HG03139 (cell line): ENCODE measurements at regions not wholly inside any gene's neighbourhood (a gene's known extent, or its start where the extent isn't known, plus 50 kb on each side); places are given as distances from the start of the nearest gene placed in this dataset.
A peak's percentile ranks its signal among the peaks of the same experiment; 100 is the strongest.

Experiments
- ATAC-seq: cut with Tn5 transposase; IDR thresholded peaks from one replicate; pipeline ENCODE4 v1.9.1; 2021; ENCODE audit not compliant: unreplicated experiment

- no peak for ATAC-seq
Observed at GRCh38 chr6:14451594-14452374, 334.2 kb downstream of the CD83 start.

DNA sequence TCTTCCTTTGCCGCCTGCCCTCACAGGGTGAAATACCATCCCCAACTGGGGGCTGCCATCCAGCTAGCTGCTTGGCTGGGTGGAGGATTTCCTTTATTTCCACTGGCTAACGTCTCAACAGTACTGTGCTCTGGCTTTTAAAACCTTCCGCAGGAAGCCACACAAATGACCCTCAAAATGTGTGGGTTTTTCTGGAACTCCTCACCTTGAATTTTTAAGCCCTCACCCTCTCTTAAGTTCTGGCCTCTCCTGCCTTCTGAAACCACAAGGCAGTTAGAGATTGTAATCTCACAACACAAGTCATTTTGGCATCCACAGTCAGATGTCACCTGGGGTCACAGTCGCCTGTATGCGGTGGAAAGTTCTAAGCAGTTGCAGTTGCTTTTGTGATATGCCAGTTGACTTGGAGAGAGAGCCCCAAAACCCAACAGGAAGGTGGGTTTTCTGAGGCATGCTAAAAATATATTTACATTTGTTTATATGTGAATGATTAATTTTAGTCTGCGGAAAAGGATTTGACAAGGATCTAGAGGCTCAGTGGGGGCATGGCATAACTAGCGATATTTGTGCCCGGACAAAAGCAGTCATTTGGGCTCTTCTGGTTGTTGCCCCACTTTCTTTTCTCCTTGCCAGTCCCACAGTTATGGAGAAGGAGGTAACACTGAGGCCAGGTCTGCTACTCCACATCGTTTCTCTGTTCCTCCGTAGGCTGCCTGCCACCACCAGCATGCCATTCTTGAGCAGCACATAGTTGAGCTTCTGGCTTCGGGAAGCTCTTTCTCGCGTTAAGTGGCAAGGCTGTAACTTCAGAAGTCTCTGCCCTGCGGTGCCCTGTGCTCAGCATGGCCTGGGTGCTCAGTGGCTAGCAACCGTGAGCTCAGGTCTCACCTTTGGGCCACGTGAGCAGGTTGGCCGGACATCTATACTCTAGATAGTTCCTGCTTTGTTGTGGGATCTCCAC, 335.3 kb downstream of the CD83 start:
- peak; percentile 77 for ATAC-seq

GRCh38 chr6:14453712-14454472, 336.3 kb downstream of the CD83 start:
- ATAC-seq, result no peak

- no peak for ATAC-seq
Observed at GRCh38 chr6:14454473-14454775, 336.9 kb downstream of the CD83 start.

DNA sequence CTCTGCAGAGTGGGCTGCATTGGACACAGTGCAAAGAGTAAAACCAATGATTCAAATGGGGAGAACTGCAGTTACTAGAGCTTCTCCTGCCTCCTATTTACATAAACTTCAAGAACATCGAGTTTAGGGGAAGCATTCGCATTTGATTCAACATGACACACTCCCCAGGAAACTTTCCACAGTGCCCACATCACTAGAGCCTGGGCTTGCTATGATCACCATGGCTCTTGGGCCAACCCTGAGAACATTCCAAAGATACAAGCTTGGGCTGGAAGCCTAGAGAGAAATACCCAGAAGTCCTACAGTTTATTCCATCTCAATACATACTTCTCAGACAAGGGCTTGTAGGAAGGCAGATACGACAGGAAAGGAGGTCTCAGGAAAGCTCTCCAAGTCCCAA, 337.9 kb downstream of the CD83 start:
- no peak for ATAC-seq

GRCh38 chr6:14455876-14456648, 338.5 kb downstream of the CD83 start:
- ATAC-seq, result no peak

DNA sequence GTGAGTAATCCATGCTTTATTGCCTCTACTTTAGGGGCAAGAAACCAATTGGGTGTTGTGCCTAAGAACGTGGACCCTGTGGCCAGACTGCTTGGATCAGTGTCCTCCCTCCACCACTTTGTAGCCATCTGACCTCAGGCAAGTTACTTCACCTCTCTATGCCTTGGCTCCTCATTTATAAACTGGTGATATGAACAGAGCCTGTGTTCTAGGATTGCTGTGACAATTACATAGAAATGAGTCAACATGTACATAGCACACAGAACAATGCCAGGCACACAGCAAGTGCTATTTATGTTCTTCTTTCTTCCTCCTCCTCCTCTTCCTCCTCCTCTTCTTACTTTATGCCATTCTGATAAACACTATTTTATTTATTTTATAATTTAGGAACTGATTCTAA, 339.4 kb downstream of the CD83 start:
- no peak for ATAC-seq

DNA sequence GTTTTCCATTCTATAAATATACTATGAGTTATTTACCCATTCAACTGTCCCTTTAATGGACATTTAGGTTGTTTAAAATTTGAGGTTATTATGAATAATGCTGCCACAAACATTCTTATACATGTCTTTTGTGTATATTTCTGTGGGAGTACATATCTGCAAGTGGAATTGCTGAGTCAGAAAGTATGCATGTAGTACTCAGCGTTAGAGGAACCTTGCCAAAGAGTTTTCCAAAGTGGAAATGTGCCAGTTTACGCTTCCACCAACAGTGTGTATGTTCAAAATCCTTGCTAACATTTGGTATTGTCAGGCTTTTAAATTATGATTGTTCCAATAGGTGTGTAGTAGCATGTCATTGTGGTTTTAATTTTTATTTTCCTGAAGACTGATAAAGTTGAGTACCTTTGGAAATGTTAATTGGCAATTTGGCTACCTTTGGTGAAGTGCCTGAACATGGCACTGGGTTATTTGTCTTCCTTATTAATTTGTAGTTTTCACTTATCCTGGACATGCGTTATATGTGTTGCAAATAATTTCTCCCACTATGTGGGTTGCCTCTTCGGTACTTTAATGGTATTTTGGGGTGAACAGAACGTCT, 341.2 kb downstream of the CD83 start:
- no peak for ATAC-seq

DNA sequence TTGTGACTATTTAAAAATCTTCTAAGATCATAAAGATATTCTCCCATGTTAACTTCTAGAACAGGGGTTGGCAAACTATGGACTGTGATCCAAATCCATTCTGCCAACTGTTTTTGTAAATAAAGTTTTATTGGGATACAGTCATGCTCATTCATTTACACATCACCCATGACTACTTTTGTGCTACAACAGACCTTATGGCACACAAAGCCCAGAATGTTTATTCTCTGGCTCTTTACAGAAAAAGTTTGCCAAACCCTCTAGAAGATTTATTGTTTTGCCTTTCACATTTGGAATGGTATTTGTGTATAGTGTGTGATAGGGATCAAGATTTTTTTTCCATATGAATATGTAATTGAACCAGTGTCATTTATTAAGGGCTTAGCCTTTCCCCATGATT, 341.7 kb downstream of the CD83 start:
- ATAC-seq, result no peak

- no peak for ATAC-seq
Observed at GRCh38 chr6:14460556-14460955, 343.0 kb downstream of the CD83 start.

- ATAC-seq, result no peak
Observed at GRCh38 chr6:14462135-14462534, 344.6 kb downstream of the CD83 start.

DNA sequence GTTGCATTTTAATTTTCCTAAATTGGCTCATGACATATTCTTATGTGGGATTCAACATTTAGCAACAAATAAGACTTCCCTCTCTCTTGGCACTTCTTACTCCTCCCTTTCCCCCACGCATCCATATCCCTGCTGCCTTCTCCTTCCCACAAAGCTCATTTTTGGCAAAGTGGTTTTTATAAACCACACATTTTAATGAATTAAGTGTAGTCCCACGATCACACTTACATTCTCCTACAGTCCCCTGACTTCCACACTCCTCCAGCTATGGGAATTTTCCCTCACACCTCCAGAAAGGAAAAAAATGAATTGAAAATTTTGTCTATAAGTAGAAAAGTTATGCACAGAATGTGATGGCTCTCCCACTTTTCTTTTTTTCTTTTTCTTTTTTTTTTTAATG, 345.0 kb downstream of the CD83 start:
- ATAC-seq, result no peak

- ATAC-seq, result no peak
Observed at GRCh38 chr6:14463110-14463509, 345.5 kb downstream of the CD83 start.

- ATAC-seq, result no peak
Observed at GRCh38 chr6:14464055-14464454, 346.5 kb downstream of the CD83 start.

DNA sequence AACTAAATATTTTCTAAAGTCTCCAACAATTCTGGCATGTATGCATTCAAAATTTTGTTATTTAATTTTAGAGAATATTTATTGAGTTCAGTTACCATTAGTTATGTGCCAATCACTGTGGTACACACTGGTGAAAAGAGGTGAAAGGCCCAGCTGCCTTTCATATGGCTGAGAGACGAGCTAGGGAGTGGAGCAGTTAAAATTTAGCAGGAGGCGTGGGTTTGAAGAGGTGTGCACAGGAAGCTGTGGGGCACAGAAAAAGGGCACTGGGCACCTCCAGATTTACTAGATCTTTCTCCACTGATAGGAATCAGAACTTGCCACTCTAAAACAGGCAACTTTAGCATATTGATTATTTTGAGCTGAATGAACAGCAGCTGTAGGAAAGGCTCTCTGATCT, 347.1 kb downstream of the CD83 start:
- ATAC-seq, result no peak

GRCh38 chr6:14466278-14466677, 348.7 kb downstream of the CD83 start:
- no peak for ATAC-seq

GRCh38 chr6:14467591-14467990, 350.0 kb downstream of the CD83 start:
- no peak for ATAC-seq

DNA sequence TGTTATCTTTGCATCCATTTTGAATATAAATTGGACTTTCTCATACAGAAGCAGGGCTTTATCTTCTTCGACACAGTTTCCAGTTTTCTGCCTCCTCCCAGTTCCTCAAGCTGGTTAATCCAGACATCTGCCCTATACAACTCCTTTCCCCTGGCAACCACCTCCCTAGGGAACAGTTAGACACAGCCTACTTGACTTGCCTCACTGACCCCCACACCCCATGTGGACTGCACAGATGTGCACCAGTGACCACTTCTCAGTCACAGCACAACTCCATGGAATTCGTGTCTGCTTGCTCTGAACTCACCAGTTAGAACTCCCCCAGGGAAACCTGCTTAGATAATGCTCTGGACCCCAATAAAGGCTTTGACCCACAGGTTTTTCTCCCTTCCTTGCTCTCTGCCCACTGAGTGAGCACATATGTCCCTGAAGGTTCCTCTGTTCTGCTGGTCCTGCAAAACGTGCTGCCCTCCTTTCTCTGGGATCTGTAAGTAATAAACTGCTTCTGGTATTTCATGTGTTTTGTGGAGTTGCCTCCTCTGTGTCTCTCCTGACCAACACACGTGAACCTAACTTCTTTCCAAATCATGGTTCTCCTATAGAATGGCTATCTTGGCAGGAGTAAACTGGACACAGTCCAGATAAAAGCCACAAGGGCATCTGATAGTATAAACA, 351.2 kb downstream of the CD83 start:
- no peak for ATAC-seq

DNA sequence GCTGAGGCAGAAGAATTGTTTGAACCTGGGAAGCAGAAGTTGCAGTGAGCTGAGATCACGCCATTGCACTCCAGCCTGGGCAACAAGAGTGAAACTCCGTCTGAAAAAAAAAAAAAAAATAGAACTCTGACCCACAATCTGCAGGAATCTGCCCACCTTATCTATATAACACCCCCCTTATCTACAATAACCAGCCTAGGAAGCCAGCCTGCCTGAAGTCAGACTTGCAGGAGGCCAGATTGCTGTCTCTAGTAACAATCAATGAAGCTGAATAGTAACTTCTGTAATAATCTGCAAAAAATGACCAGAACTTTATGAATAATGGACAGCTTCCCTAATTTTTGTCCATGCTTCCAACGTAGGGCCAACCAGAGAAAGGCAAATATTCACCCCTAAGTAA, 352.5 kb downstream of the CD83 start:
- ATAC-seq, result no peak

GRCh38 chr6:14470671-14471070, 353.1 kb downstream of the CD83 start:
- ATAC-seq, result no peak
